GM12891 (cell line): ENCODE measurements at regions not wholly inside any gene's neighbourhood (a gene's known extent, or its start where the extent isn't known, plus 50 kb on each side); places are given as distances from the start of the nearest gene placed in this dataset.

ENCODE experiments used
- PAX5 ChIP-seq: IDR thresholded peaks from 2 replicates; pipeline ENCODE4 v1.6.1; 2011; ENCODE audit warnings: low read length, moderate library complexity, mild to moderate bottlenecking; ENCODE audit not compliant: insufficient read depth, severe bottlenecking
- POLR2A ChIP-seq: IDR thresholded peaks from 2 replicates; pipeline ENCODE4 v1.6.1; 2011; ENCODE audit warnings: low read depth, low read length, control low read depth
- TAF1 ChIP-seq: IDR thresholded peaks from 2 replicates; pipeline ENCODE4 v1.6.1; 2011; ENCODE audit warnings: low read depth, low read length, control low read depth

DNA sequence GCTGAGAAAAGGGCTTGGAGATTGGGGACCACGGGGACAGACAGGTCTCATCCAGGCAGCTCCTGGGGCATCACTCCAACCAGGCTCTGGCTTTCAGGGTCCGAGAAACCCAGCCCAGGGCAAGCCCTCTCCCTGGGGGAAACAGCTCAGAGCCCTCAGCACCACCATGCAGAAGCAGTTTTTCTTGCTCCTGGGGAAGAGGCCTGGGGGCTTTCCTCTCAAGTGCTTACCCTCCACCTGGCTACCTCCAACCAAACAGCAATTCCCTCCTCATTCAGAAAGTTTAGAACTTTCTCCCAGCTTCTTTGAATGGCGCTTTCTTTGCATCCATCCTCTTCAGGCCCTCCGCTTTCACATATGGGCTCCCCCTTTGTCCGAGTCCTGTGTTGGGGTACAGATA, 110.4 kb upstream of the PHACTR3 start:
- TF ChIP-seq TAF1: no peak
- TF ChIP-seq POLR2A: no peak
- TF ChIP-seq PAX5: no peak
